GM18867 (cell line): ENCODE measurements at regions not wholly inside any gene's neighbourhood (a gene's known extent, or its start where the extent isn't known, plus 50 kb on each side); places are given as distances from the start of the nearest gene placed in this dataset.
"Not testable (repeated sequence)": the region's sequence is repeated elsewhere in the genome, so short reads cannot be mapped to it uniquely, and the experiment has no call there.

Experiments used
- ATAC-seq: cut with Tn5 transposase; IDR thresholded peaks from one replicate; pipeline ENCODE4 v1.9.1; 2021; ENCODE audit warnings: mild to moderate bottlenecking, moderate library complexity; ENCODE audit not compliant: unreplicated experiment

GRCh38 chr1:223992456-223993246 lies 121.3 kb upstream of the FBXO28 start:
- ATAC-seq: peak; percentile 100

GRCh38 chr1:223991297-223991857 lies 122.5 kb upstream of the FBXO28 start:
- ATAC-seq: not testable (repeated sequence)

GRCh38 chr1:223961985-223962384 lies 116.2 kb upstream of the TP53BP2 start:
- not testable (repeated sequence) for ATAC-seq

- not testable (repeated sequence) for ATAC-seq
Observed at GRCh38 chr1:223952801-223953200, 107.1 kb upstream of the TP53BP2 start.

GRCh38 chr1:223951551-223951950 lies 105.8 kb upstream of the TP53BP2 start:
- not testable (repeated sequence) for ATAC-seq

GRCh38 chr1:223949944-223950343 lies 104.2 kb upstream of the TP53BP2 start:
- ATAC-seq: not testable (repeated sequence)

- not testable (repeated sequence) for ATAC-seq
Observed at GRCh38 chr1:223948041-223948440, 102.3 kb upstream of the TP53BP2 start.

- not testable (repeated sequence) for ATAC-seq
Observed at GRCh38 chr1:223936592-223936991, 90.8 kb upstream of the TP53BP2 start.

- ATAC-seq: not testable (repeated sequence)
Observed at GRCh38 chr1:223931476-223931875, 85.7 kb upstream of the TP53BP2 start.

- ATAC-seq: not testable (repeated sequence)
Observed at GRCh38 chr1:223920805-223921204, 75.1 kb upstream of the TP53BP2 start.

GRCh38 chr1:223915476-223915875 lies 69.7 kb upstream of the TP53BP2 start:
- not testable (repeated sequence) for ATAC-seq

- not testable (repeated sequence) for ATAC-seq
Observed at GRCh38 chr1:223913715-223914114, 68.0 kb upstream of the TP53BP2 start.

GRCh38 chr1:223907943-223908587 lies 62.3 kb upstream of the TP53BP2 start:
- not testable (repeated sequence) for ATAC-seq

- not testable (repeated sequence) for ATAC-seq
Observed at GRCh38 chr1:223903221-223903620, 57.5 kb upstream of the TP53BP2 start.

GRCh38 chr1:223899775-223900174 lies 54.0 kb upstream of the TP53BP2 start:
- not testable (repeated sequence) for ATAC-seq

GRCh38 chr1:223897097-223897496 lies 51.4 kb upstream of the TP53BP2 start:
- not testable (repeated sequence) for ATAC-seq

GRCh38 chr1:223895950-223896349 lies 50.2 kb upstream of the TP53BP2 start:
- ATAC-seq: not testable (repeated sequence)
